ENCODE measurements at regions not wholly inside any gene's neighbourhood (a gene's known extent, or its start where the extent isn't known, plus 50 kb on each side); places are given as distances from the start of the nearest gene placed in this dataset.

DNA sequence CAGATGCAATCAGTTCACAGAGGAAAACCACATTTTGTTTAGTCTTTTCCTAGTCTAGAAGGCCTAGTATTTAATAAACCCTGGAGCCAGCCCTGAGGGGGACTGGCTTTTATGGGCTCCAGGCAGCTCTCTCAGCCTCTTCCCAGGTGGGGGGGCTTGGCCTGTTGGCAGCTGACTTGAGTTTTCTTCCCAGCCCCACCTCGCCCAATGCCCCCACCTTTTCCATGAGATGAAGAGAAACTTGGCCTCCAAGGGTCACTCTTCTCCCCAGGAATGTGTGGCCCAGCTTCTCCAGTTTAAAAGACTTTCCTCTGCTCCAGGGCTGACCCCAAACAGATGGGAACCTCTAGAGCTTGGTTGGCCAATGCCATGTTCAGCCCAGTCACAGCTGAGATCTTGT is 196.1 kb downstream of the BMP7 start:
- no peak for DNase-seq

DNA sequence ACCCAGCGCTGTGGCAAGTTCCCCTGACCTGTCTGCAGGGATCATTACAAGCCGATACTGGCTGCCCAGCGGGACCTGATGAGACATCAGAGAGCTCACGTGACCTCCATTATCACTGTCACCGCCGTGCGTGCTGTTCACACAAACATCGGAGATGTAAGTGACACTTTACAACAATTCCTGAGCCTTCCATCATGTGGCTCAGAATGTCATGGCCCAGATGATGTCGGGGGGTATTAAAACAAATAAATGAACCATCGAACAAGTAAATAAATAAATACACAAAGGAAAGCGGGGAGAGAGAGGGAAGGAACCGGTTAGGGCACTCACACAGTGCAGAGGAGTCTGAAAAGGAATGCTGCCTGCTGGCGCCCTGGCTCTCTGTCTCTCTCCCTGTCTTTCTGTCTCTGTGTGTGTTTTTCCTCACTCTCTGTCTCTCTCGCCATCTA is 195.1 kb downstream of the BMP7 start:
- no peak for DNase-seq

DNA sequence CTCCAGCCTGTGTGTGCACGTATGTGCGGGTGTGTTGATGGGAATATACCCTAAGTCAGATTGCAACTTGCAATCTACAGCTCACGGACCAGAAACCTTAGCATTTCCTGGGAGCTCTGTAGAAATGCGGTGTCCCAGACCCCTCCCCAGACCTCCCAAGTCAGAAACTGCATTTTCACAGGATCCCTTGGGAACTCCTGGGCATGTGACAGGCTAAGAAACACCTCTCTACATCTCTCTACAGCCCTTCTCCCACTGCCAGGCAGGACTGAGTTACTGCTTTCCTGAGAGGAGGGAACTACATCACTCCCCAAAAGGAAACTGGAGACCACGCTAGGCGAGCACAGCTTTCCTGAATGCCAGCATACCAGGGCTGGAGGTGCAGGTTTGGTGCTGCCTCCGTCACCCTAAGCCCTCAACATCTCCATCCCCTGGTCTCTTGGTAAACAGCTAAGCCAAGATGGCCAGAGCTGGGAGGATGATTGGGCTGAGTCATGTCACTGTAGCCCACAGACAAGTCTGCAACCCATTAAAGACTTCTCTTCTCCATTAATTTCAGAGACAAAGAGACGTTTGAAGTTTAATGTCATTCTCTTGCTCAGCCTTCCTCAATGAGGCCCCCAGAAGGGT is 194.4 kb downstream of the BMP7 start:
- no peak for DNase-seq

DNA sequence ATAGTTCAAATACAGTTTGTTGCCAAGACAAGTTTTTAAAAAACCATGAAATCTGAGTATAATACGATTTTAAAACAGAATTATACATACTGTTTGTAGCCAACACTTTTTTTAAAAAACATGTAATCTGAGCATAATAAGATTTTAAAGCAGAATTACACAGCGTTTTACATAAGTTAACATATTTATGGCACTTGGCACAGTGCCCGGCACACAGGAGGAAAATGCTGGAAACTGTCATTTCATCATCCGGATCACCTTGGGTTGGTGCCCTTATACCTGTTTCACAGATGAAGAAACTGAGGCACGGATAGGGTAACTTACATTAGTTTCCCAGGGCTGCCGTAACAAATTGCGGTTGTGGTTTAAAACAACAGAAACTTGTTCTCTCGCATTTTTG is 193.0 kb downstream of the BMP7 start:
- no peak for DNase-seq

DNA sequence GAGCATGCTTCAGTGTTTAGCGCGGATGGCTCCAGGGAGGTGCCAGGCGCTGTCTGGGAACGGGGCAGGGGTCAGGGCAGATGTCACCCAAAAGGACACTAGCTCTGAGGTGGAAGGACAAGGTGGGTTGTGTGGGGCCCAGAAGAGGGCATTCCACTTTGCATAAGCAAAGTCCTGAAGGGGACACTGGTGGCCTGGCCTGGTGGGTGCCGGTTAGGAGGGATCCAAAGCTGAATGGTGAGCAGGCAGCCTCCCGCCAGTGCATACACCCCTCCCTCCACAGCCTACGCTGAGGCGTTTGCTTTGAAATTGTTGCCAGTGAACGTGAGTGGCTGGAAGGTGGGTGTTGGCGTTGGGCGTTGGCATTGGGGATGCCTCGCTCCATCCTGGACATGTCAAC is 192.1 kb downstream of the BMP7 start:
- DNase-seq = no peak

DNA sequence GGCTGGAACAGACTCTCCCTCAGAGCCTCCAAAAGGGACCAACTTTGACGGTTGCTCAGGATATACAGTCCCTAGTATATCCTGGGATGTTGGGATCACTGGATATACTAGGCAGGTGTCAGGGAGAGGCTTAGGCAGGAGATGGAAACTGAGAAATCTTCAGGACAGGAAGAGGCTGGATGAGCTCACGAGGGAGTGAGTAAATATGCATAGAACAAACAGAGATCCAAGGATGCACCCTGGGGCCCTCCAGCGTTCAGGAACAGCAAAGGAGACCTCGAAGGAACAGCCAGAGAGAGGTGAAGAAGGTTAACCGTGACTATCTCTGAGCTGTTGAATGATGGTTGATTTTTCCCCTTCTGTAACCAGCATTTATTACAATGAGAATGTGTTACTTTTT is 191.3 kb downstream of the BMP7 start:
- DNase-seq = no peak

DNA sequence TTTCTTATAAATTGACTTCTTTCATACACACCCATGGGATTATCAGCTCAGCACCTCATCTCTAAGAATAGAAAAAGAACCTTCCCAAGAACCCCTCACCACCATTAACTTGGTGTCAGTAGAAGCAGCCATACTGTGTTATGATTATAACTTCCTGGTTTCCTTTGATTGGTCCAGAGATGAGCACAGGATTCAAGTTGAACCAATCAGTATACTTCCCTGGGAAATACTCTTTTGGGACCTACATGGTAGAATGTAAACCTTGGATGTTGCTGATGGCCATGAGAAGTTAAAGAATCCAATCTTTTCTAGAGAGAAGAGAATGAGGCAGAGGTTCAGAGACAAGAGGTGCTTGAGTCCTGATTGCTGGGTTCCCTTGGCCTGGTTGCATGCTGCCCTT is 190.8 kb downstream of the BMP7 start:
- DNase-seq = no peak

DNA sequence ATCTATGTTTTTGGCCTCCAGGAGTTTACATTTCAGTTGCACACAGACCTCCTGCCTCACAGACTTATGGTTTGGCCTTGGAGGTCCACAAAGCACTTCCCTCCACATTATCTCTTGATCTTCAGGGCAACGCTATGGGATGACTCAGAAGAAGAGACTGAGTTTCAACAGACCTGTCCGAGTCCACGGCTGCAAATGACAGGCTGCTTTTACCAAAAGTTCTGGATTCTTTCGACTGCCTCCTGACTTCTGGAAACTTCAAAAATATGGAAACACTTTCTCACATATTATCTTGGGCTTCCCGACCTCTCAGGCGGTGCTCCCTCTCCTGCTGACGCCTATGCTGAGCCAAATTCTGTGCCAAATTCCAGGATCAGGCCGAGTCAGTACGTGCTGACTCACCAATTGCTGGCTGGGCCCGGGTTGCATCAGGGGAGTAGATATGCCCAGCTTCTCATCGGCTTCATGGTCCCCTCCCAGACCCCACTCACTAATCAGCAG is 190.2 kb downstream of the BMP7 start:
- no peak for DNase-seq

DNA sequence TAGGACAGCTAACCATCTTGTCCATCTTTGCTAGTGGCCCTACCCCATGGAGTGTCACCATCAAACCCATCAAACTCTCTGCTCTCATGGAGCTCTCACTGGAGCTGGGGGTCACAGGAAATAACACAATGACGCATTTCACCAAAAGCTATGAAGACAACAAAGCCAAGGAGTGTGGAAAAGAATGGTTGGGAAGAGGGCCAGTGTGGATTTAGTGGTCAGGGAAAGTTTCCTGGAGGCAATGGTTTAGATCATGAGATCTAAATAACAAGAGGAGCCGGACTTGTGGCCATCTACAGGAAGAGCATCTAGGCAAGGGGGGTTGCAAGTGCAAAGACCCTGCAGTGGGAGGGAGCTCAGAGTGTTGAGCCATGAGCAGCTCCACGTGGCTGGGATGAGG is 189.5 kb downstream of the BMP7 start:
- DNase-seq = no peak

DNA sequence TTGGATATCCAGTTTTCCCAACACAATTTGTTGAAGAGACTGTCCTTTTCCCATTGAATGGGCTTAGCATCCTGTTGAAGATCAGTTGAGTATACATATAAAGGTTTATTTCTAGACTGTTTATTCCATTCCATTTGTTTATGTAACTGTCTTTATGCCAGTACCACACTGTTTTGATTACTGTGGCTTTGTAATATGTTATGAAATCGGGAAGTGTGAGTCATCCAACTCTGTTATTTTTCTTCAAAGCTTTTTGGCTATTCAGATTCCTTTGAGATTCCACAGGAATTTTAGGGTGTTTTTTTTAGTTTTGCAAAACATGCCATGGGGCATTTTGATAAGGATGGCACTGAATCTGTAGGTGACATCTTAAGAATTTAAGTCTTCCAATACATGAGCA is 188.3 kb downstream of the BMP7 start:
- DNase-seq = no peak

DNA sequence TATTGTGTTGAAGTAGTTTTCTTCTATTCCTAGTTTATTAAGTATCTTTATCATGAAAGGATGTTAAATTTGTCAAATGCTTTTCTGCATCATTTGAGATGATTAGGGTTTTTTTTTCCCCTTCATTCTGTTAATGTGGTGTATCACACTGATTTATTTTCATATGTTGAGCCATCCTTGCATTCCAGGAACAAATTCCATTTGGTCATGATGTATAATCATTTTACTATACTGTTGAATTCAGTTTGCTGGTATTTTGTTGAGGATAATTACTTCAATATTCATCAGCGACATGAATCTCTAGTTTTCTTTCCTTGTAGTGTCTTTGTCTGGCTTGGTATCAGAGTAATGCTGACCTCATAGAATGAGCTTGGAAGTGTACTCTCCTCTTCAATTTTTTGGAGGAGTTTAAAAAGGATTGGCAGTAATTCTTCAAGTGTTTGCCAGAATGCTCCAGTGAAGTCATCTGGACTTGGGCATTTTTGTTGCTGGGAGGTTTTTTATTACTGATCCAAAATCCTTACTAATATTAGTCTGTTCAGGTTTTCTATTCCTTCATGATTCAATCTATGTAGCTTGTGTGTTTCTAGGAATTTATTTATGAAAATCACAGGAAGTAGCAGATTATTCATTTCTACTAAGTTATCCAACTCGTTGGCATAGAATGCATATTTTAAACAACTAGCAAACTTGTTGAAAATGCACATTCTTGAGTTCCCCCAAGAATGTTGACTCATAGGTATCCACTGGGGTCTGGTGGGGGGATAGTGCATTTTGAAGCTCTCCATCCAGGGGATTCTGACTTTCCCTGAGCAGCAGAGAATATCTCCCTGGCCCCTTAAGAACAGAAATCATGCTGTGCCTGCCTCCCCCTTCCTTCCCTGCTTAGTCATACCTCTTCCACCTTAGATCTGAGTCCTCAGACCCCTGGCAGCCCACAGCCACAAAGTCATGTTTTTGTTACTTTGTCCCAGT is 187.1 kb downstream of the BMP7 start:
- no peak for DNase-seq

DNA sequence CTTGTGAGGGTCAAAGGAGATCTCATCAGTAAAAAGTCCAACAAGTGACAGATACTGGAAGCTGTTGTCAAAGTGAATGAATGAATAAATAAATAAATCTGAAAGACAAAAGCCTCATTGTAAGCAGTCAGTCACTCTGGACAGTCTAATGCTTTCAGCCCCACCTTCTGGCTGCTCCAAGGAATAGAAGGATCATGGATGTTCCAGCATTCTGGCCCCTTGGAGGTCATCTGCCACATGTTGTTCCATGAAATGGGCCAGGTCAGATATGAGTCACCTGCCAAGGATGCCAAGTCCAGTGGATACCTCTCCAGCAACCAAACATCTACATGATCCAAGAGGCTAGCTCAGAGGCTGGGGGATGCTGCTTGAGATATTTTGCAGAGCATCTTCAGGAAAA is 185.6 kb downstream of the BMP7 start:
- no peak for DNase-seq

DNA sequence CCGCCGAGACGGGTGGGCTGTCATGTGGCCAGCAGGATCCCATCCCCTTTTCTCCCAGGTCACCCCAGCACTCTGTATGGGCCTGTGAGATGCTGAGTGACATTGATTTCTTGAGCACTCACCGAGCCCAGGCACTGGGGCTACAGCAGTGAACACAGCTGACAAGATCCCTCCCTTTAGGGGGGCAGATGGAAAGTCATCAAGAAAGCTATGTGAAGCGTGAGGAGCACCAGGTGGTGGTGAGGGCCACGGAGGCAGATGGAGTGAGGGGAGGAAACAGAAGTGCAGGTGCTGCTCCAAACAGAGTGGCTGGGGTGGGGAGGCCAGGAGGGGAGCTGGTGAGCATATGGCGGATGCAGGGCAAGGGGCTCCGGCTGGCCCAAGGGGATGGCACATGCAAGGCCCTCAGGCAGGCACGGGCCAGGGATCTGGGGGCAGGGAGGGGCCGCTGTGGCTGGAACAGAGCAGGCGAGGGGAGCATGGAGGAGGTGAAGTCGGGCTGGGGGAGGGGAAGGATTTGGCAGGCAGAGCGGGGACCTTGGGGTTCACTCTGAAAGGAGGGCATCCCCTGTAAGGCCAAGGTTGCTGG is 184.0 kb downstream of the BMP7 start:
- DNase-seq = no peak

DNA sequence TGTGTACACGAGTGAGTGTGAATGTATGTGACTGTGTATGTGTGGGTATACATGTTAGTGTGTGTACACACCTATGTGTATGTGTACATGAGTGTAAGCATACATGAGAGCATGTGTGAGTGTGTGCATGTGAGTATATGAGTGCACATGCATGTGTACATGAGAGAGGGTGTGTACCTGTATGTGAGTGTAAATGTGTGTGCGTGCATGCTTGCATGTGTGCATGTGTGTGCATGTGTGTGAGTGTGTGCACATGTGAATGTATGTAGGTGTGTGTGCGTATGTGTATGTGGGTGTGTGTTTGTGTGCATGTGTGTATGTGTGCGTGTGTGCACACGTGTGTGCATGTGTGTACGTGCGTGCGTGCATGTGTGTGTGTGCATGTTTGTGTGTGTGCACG is 183.4 kb downstream of the BMP7 start:
- no peak for DNase-seq

DNA sequence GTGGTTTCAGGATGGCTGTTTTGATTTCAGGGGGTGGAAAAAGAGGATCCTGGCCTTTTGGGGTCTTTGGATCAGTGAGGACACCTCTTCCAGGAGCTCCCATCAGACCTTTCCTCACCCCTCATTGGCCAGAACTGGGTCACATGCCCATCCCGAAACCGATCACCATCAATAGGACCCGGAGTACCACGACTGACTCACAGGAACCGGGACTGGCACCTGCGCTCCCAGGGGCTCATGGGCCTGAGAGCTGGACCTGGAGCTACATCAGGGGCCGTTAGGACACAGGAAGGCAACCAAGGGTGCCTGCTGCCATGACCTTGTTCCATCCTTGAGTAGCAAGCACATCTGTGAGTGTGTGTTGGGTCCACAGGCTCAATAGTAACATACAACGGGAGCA is 180.4 kb downstream of the BMP7 start:
- DNase-seq = no peak

DNA sequence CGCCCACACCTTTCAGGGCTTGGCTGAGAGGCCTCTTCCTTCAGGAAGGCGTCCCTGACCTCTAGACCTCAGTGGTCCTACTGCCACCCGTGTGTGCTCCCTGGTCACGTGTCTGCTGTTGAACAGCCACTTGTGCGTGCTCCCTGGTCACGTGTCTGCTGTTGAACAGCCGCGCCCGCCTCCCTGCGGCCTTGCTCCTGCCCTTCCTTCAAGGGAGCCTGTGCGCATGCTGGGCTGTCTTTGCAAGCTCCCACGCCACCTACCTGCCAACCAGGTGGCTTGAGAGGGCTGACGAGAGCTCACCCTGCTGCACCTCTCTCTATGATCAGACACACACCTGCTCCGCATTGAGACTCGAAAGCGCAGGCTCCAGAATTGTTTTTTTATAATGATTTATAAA is 179.3 kb downstream of the BMP7 start:
- no peak for DNase-seq

DNA sequence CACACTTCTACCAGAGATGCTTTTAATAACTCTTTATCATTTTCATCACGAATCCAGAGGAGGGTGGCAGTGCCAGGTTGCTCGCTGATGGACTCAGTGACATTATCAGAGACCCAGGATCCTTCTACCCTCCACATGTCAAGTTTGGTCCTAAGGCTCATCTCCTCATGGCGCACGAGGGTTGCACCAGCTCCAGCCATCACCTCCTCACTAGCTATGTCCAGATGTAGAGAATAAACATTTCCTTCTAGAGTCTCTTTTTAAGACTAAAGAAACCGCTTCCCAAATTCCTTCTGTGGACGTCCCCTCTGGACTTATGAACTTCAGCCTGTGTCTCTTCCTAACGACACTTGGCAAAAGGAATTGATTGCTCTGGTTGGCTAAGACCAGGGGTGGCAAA is 178.7 kb downstream of the BMP7 start:
- DNase-seq = no peak

DNA sequence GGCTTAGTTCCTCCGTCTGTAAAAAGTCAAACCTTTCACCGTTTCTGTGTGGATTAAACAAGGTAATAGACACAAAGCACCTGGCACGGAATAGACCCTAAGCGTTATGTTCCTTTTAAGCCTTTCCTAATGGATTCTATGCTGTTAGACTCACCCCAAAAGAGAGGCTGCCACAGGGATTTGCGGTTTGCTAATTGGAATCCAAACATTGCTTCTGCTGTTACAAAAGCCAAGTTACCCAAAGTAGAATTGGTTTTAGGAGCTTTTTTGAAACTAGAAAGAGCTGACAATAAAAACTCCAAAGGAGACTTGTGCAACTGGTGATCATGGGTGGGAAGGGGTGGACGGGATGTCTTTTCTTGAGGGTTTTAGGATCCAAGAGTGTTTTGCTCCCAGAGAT is 178.0 kb downstream of the BMP7 start:
- DNase-seq = no peak

DNA sequence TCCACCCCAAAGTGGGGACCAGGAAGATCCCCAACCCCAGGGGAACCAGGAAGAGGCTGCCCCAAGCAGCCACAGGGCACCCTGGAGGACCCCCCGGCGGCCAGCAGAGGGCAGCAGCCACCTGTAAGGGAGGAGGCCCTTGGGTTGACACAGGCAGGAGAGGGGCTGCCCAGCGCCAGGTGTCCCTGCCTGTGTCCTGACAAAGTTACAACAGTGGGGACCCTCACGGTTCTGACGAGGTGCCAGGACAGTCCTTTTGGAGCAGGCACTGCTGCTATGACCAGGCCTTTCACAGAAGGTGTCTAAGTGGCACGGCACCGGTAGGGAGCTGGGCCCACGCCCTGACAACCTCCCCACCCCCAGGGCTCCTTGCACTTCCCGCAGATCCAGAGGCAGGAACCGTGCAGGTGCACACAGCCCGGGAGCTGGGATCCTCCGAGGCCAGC is 176.7 kb downstream of the BMP7 start:
- DNase-seq = no peak

DNA sequence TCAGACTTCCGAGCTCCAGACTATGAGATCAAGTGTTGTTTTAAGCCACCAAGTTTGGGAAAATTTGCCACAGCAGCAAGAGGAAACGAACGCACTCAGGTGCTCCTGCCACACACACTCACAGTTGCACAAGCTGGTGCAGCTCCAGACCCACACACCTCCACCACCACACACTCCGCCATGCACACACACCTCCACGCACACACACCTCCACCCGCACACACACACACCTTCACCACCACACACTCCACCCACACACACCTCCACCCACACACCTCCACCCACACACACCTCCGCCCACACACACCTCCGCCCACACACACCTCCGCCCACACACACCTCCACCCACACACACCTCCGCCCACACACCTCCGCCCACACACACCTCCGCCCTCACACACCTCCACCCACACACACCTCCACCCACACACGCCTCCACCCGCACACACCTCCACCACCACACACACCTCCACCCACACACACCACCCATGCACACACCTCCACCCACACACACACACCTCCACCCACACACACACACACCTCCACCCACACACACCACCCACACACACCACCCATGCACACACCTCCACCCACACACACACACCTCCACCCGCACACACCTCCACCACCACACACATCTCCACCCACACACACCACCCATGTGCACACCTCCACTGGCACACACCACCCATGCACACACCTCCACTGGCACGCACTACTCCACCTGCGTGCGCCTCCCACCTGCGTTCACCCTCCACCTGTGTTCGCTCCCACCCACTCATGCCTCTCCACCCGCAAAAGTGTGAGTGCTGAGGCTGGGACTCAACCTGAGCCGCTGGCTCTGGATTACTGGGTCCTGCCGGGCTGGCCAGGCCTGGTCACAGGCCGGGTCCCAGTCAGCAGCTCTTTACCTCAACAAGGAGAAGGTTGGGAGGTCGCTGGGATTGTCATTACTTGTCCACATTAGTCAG is 175.6 kb downstream of the BMP7 start:
- no peak for DNase-seq

DNA sequence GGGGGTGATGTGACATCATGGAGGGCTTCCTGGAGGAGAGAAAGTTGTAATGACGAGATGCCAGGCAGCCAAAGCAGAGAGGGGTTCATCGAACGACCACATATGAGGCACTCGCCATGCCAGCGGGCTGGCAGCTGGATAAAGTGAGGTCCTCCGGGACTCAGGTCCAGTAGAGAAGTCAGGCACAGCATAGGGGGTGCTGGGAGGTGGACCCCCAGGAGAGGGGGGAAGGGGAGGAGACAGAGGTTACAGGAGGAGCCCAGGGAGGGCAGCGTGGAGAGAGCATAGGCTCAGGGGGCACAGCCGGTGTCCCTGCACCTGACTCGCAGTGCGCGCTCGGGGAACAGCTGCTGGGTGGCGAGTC is 174.7 kb downstream of the BMP7 start:
- DNase-seq = no peak

DNA sequence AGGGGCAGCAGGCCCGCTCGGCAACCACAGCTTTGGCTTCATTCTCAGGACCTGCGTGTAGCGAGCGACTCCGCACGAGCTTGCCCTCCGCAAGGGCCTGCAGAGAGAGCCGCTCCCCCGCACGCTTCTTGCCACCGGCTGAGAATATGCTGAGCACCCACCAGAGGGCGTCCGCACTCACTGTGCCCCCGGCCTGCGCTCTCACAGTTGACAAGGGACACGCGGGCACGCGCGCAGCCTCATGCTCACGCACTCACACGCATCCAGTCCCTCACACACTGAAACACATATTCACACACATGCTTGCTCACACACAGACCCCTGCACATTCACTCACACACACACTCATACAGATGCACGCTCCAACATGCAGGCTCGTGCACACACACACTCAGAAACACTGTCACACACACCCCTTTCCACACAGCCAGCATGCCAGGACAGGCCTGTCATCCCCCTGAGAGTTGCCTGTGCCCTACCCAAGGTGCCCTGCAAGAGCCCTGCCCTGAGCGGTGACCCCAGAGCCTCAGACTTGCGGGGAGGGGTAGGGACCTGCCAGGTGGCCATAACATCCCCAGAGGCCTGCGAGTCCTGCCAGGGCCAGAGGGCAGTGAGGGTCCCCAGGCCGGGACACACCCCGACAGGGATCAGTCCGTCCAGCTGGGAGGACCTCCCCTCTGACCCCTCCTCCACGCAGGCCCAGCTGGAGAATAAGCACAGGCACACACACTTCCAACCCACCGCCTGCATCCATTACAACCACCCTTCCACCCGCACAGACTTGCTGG is 174.1 kb downstream of the BMP7 start:
- no peak for DNase-seq
